Neural progenitor cell (in vitro differentiated cells): ENCODE measurements at regions not wholly inside any gene's neighbourhood (a gene's known extent, or its start where the extent isn't known, plus 50 kb on each side); places are given as distances from the start of the nearest gene placed in this dataset.

Source experiments
- DNase-seq: peaks from one replicate; pipeline ENCODE4 v3.0.0-alpha.2; 2016; ENCODE audit warnings: low spot score
- H2AFZ ChIP-seq: fragments of 200-600 bp; sonication (generic); replicated peaks from 2 replicates; pipeline ENCODE4 v1.6.1; 2016; ENCODE audit warnings: antibody characterized with exemption
- H3F3A ChIP-seq: fragments of 200-600 bp; sonication (generic); 2 replicates; pipeline ENCODE4 v1.6.1; 2016; ENCODE audit warnings: antibody characterized with exemption, low read depth
- H3K27ac ChIP-seq: fragments of 200-600 bp; sonication (generic); 2 replicates; pipeline ENCODE4 v1.5.1; 2016; ENCODE audit warnings: mild to moderate bottlenecking
- H3K27me3 ChIP-seq: fragments of 200-600 bp; sonication (generic); 2 replicates; pipeline ENCODE4 v1.6.1; 2016; ENCODE audit warnings: mild to moderate bottlenecking, moderate library complexity
- H3K36me3 ChIP-seq: fragments of 200-600 bp; sonication (generic); 2 replicates; pipeline ENCODE4 v1.5.1; 2016
- H3K4me1 ChIP-seq: fragments of 200-600 bp; sonication (generic); 2 replicates; pipeline ENCODE4 v1.6.1; 2016; ENCODE audit warnings: mixed run types
- H3K4me2 ChIP-seq: fragments of 200-600 bp; sonication (generic); 2 replicates; pipeline ENCODE4 v1.6.1; 2016
- H3K4me3 ChIP-seq: fragments of 200-600 bp; sonication (generic); 2 replicates; pipeline ENCODE4 v1.5.1; 2016
- H3K79me2 ChIP-seq: fragments of 200-600 bp; sonication (generic); 2 replicates; pipeline ENCODE4 v1.6.1; 2016; ENCODE audit warnings: low read depth
- H3K9ac ChIP-seq: fragments of 200-600 bp; sonication (generic); 2 replicates; pipeline ENCODE4 v1.6.1; 2016
- H3K9me3 ChIP-seq: fragments of 200-600 bp; sonication (generic); 2 replicates; pipeline ENCODE4 v1.5.1; 2016; ENCODE audit warnings: low read depth
- H4K20me1 ChIP-seq: fragments of 200-600 bp; sonication (generic); 2 replicates; pipeline ENCODE4 v1.6.1; 2016; ENCODE audit warnings: low read depth
- H3K27ac Mint-ChIP-seq: 3 replicates; pipeline ENCODE4 v1.8.0; 2021; ENCODE audit warnings: mixed read lengths
- H3K27me3 Mint-ChIP-seq: 2 replicates; pipeline ENCODE4 v1.8.0; 2022; ENCODE audit warnings: low read depth, mild to moderate bottlenecking, inconsistent platforms, moderate library complexity, mixed read lengths; ENCODE audit not compliant: insufficient read depth
- H3K36me3 Mint-ChIP-seq: 3 replicates; pipeline ENCODE4 v1.8.0; 2021; ENCODE audit warnings: mixed read lengths
- H3K4me1 Mint-ChIP-seq: 3 replicates; pipeline ENCODE4 v1.8.0; 2021; ENCODE audit warnings: mixed read lengths
- H3K4me3 Mint-ChIP-seq: 3 replicates; pipeline ENCODE4 v1.8.0; 2021; ENCODE audit warnings: mild to moderate bottlenecking, moderate library complexity, mixed read lengths
- H3K9me3 Mint-ChIP-seq: 3 replicates; pipeline ENCODE4 v1.8.0; 2020; ENCODE audit warnings: mixed read lengths
- EZH2 ChIP-seq: fragments of 200-600 bp; sonication (generic); IDR thresholded peaks from 2 replicates; pipeline ENCODE4 v1.6.1; 2017; ENCODE audit warnings: antibody characterized with exemption, mild to moderate bottlenecking, moderate library complexity
- EZH2phosphoT487 ChIP-seq: fragments of 200-600 bp; sonication (generic); IDR thresholded peaks from 2 replicates; pipeline ENCODE4 v1.6.1; 2017; ENCODE audit warnings: antibody characterized with exemption
- TF ChIP-seq, protein P1 (sequence below): fragments of 200-600 bp; sonication (generic); IDR thresholded peaks from 2 replicates; pipeline ENCODE4 v1.5.1; 2017; ENCODE audit warnings: antibody characterized with exemption, mild to moderate bottlenecking

DNA sequence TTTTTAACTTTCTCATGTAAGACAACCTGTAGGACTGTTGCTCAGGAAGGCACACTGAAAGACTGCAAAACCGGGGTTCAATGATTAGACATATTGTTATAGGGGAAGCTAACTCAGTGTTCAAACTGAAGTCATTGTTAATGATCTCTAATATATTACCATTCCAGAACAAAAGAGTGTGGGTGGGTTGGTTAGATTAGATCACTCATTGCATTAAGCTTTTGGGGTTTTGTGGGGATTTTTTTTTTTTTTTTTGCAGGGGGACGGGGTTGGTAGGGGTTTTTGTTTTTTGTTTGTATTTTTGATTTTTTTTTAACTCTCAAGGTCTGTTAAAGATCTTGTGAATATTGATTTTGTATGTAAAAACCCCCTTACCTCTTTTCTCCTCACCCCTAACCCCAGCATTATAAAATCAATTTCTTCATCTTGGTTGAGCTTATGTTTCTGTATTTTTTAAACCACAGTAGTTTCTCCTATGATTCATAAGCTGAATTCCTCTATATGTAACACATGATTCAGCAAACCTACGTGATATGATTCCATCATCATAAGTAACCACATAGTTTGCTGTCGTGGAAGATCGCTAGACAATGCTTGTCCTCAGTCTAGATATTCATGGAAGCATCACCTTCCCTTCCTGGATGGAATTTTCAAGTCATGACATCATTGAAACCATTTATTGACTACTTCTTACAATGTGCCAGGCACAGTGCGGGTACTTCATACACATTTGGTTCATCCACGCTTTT, 544.1 kb upstream of the MDFIC2 start:
- H4K20me1 ChIP-seq: no peaks in the 10 kb centered on the region
- H3K4me3 ChIP-seq: no peak overlapping the region
- no peaks in the 10 kb centered on the region for H3K9me3 Mint-ChIP-seq
- no peak for DNase-seq
- peaks cover 4% of the 10 kb centered on the region for H3K36me3 ChIP-seq
- peaks cover 5% of the 10 kb centered on the region for H3K4me1 Mint-ChIP-seq
- H3K27me3 ChIP-seq: no peaks in the 10 kb centered on the region
- TF ChIP-seq EZH2phosphoT487 (no peak), EZH2 (no peak)
- TF ChIP-seq, protein P1, sequence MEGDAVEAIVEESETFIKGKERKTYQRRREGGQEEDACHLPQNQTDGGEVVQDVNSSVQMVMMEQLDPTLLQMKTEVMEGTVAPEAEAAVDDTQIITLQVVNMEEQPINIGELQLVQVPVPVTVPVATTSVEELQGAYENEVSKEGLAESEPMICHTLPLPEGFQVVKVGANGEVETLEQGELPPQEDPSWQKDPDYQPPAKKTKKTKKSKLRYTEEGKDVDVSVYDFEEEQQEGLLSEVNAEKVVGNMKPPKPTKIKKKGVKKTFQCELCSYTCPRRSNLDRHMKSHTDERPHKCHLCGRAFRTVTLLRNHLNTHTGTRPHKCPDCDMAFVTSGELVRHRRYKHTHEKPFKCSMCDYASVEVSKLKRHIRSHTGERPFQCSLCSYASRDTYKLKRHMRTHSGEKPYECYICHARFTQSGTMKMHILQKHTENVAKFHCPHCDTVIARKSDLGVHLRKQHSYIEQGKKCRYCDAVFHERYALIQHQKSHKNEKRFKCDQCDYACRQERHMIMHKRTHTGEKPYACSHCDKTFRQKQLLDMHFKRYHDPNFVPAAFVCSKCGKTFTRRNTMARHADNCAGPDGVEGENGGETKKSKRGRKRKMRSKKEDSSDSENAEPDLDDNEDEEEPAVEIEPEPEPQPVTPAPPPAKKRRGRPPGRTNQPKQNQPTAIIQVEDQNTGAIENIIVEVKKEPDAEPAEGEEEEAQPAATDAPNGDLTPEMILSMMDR: no peak
- no peak overlapping the region for H3K9ac ChIP-seq
- H3K4me2 ChIP-seq: no peak overlapping the region
- H3K79me2 ChIP-seq: no peaks in the 10 kb centered on the region
- no peaks in the 10 kb centered on the region for H3K36me3 Mint-ChIP-seq
- H2AFZ ChIP-seq: no peak overlapping the region
- H3K4me3 Mint-ChIP-seq: no peak overlapping the region
- no peaks in the 10 kb centered on the region for H3K27me3 Mint-ChIP-seq
- H3K27ac Mint-ChIP-seq: no peak overlapping the region
- H3K4me1 ChIP-seq: peaks cover 12% of the 10 kb centered on the region
- H3F3A ChIP-seq: no peaks in the 10 kb centered on the region
- no peak overlapping the region for H3K27ac ChIP-seq
- no peaks in the 10 kb centered on the region for H3K9me3 ChIP-seq

DNA sequence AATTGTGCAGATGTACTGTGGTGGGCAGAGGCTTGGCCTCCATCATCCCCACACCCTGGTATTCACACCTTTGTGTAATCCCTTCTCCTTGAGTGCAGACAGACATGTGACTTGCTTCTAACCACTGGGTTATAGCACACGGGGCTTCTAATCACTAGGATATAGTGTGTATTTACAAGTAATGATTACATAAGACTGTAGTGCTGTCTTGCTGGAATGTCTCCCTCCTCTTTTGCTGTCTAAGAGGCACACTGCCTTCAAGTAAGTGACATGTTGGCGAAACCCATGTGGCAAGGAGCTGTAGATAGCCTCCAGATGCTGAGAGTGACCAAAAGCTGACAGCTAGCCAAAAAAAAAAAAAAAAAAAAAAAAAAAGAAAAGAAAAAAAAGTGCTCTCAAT, 542.7 kb upstream of the MDFIC2 start:
- Histone ChIP-seq H3K4me1 (peaks cover 12% of the 10 kb centered on the region), H3K4me3 (no peak overlapping the region), H3K9me3 (no peaks in the 10 kb centered on the region), H3K9ac (no peak overlapping the region), H3K4me2 (no peak overlapping the region), H3K36me3 (peaks cover 4% of the 10 kb centered on the region), H3K27me3 (no peaks in the 10 kb centered on the region), H2AFZ (no peak overlapping the region), H3K79me2 (no peaks in the 10 kb centered on the region), H3K27ac (no peak overlapping the region), H4K20me1 (no peaks in the 10 kb centered on the region), H3F3A (no peaks in the 10 kb centered on the region)
- Mint-ChIP-seq H3K36me3 (no peaks in the 10 kb centered on the region), H3K4me3 (no peak overlapping the region), H3K27ac (no peak overlapping the region), H3K27me3 (peaks cover 2% of the 10 kb centered on the region), H3K4me1 (peaks cover 5% of the 10 kb centered on the region), H3K9me3 (no peaks in the 10 kb centered on the region)
- no peak for TF ChIP-seq EZH2phosphoT487
- TF ChIP-seq, protein P1: no peak
- TF ChIP-seq EZH2: no peak
- no peak for DNase-seq

DNA sequence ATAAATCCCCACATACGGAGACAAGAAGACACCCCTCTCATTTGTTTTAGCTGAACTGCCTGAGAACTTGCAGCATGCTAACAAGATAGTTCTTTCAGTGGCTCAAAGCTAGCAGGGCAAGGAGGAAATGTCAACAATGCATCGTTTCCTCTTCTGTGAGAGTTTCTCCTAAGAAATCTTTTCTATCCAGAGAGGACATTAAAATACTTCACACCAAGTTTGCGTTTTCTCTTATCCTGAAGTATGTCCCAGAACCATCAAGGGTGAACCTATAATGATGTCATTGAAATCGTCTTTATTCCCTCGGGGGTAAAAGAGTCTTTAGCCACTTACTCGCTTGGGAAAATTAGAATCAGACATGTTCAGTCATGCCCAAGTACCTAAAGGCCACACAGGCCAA, 541.7 kb upstream of the MDFIC2 start:
- H3K4me1 Mint-ChIP-seq: peaks cover 5% of the 10 kb centered on the region
- no peaks in the 10 kb centered on the region for H4K20me1 ChIP-seq
- H3F3A ChIP-seq: no peaks in the 10 kb centered on the region
- peaks cover 4% of the 10 kb centered on the region for H3K36me3 ChIP-seq
- peaks cover 12% of the 10 kb centered on the region for H3K4me1 ChIP-seq
- no peaks in the 10 kb centered on the region for H3K27me3 ChIP-seq
- no peak overlapping the region for H2AFZ ChIP-seq
- TF ChIP-seq EZH2phosphoT487 (no peak), EZH2 (no peak)
- TF ChIP-seq, protein P1: no peak
- no peak overlapping the region for H3K9ac ChIP-seq
- no peak overlapping the region for H3K4me3 Mint-ChIP-seq
- peaks cover 2% of the 10 kb centered on the region for H3K27me3 Mint-ChIP-seq
- H3K36me3 Mint-ChIP-seq: no peaks in the 10 kb centered on the region
- H3K9me3 Mint-ChIP-seq: no peaks in the 10 kb centered on the region
- H3K9me3 ChIP-seq: no peaks in the 10 kb centered on the region
- no peak overlapping the region for H3K27ac ChIP-seq
- DNase-seq: peak; percentile 4
- no peak overlapping the region for H3K4me2 ChIP-seq
- H3K79me2 ChIP-seq: no peaks in the 10 kb centered on the region
- H3K27ac Mint-ChIP-seq: no peak overlapping the region
- no peak overlapping the region for H3K4me3 ChIP-seq
